ENCODE measurements at regions not wholly inside any gene's neighbourhood (a gene's known extent, or its start where the extent isn't known, plus 50 kb on each side); places are given as distances from the start of the nearest gene placed in this dataset.

GRCh38 chr1:147811273-147811672 lies 50.9 kb upstream of the GJA5 start:
- no peak for DNase-seq (ENCODE audit: low read depth, low spot score)

GRCh38 chr1:147811751-147812150 lies 51.3 kb upstream of the GJA5 start:
- DNase-seq (ENCODE audit: low read depth, low spot score) = no peak

- DNase-seq (ENCODE audit: low read depth, low spot score) = no peak
These were observed 52.4 kb upstream of the GJA5 start for GRCh38 chr1:147812799-147813198.

DNA sequence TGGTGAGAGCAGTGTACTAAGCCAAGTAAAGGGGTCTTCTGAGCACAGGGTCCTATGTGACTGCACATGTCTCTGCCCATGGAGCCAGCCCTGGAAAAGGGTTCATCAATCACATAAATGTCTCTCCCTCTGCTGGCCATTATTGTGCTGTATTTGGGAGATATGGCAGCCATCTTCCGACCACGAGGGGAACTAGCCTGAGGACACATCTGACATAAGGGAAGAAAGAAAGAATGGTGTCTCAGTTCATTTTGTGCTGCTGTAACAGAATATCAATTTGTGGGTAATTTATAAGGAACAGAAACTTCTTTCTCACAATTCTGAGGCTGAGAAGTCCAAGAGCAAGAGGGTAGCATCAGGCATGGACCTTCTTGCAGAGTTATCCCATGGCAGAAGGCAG lies 55.1 kb upstream of the GJA5 start:
- DNase-seq (ENCODE audit: low read depth, low spot score) = no peak

- DNase-seq (ENCODE audit: low read depth, low spot score) = no peak
These were observed 60.4 kb upstream of the GJA5 start for GRCh38 chr1:147820761-147821297.

DNA sequence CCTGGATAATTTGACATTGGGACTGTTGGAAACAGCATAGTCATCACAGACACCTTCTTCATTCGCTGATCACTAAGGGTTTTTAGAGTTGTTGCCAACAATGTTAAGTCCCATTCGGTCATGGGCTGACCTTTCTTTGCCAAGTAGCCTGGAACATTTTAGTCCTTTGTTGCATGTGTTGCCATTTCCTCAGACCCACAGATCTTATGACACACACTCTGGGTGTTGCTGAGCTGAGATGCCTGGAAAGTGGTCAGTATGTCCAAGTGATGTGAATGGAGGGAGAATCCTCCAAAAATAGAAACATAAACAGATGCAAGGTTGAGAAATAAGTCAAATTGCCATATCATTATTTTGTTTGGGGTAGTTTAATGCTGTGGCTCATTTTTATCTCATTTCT lies 61.5 kb upstream of the GJA5 start:
- peak; percentile 17 for DNase-seq (ENCODE audit: low read depth, low spot score)

GRCh38 chr1:147822292-147822691 lies 61.9 kb upstream of the GJA5 start:
- DNase-seq (ENCODE audit: low read depth, low spot score) = peak; percentile 19

DNA sequence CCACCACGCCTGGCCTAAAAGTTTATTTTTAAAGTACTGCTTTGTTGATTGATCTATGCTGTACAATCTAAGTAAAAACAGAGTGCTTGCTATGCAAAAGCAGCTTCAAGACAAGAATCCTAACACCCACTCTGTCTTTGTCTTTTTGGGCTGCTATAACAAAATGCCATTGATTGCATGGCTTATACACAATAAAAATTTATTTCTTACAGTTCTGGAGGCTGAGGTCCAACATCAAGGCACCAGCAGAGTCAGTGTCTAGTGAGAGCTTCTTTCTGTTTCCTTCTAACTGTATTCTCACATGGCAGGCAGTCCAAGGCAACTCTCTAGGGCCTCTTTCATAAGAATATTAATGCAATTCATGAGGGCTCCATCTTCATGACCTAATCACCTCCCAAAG lies 63.6 kb upstream of the GJA5 start:
- no peak for DNase-seq (ENCODE audit: low read depth, low spot score)

- DNase-seq (ENCODE audit: low read depth, low spot score) = no peak
These were observed 64.4 kb upstream of the GJA5 start for GRCh38 chr1:147824798-147825197.

GRCh38 chr1:147825586-147825985 lies 65.2 kb upstream of the GJA5 start:
- DNase-seq (ENCODE audit: low read depth, low spot score) = no peak

- no peak for DNase-seq (ENCODE audit: low read depth, low spot score)
These were observed 65.9 kb upstream of the GJA5 start for GRCh38 chr1:147826259-147826658.

DNA sequence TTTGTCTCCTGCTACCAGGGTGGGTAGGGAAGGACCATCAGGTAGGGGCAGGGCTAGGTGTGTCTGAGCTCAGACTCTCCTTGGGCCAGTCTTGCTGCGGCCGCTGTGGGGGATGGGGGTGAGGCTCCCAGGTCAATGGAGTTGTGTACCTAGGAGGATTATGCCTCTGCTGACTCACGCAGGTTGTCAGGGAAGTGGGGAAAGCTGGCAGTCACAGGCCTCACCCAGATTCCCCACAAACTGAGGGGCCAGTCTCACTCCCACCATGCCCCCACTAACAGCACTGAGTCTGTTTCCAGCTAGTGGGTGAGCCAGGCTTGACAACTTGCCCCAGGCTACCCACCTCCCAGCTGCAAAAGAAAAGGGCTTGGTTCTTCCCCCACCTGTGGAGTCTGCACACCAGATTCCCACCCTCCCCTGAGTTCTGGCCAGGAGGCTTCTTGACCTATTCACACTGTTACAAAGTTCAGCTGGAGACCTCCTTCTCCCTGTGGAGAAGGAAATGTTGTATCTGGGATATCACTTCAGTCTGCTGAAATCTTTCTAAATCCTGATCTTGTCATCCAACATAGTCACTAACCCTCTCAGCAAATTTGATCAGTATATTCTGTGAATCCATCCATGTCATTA lies 69.2 kb upstream of the GJA8 start:
- DNase-seq (ENCODE audit: low read depth, low spot score) = no peak

GRCh38 chr1:147834181-147834580 lies 68.4 kb upstream of the GJA8 start:
- DNase-seq (ENCODE audit: low read depth, low spot score) = no peak

DNA sequence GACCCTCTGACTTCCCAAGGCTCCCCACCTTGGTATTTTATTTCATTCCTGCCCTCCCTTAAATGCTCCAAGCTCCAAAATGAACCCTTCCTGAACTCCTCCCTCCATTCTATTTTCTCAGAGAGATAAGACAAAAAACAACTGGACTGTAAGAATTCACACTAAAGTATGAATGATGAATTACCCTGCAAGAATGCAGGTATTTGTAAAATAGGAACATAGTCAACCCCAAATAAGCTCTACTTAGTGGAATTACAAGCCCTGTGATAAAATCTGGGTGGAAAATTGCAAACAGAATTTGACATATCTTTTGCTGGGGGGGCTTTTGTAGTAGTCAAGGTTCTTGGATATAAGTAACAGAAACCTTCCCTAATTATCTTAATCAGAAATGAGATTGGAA lies 67.8 kb upstream of the GJA8 start:
- no peak for DNase-seq (ENCODE audit: low read depth, low spot score)

GRCh38 chr1:147837129-147837963 lies 65.2 kb upstream of the GJA8 start:
- DNase-seq (ENCODE audit: low read depth, low spot score) = no peak

DNA sequence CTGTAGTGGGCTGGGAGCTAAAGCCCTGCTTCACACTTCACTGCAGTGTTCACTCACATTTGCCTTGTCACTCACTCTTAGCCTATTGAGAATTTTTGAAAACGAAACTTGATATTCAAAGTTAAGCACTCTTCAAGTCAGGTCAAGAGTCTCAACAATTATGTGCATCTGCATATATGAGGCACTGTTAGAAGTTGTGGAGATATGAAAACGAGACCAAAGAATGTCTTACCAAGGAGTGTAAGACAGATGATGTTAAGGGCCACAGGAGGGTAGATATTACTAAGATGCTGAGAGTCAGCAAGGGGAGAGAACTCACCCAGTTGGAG lies 64.7 kb upstream of the GJA8 start:
- DNase-seq (ENCODE audit: low read depth, low spot score) = no peak

DNA sequence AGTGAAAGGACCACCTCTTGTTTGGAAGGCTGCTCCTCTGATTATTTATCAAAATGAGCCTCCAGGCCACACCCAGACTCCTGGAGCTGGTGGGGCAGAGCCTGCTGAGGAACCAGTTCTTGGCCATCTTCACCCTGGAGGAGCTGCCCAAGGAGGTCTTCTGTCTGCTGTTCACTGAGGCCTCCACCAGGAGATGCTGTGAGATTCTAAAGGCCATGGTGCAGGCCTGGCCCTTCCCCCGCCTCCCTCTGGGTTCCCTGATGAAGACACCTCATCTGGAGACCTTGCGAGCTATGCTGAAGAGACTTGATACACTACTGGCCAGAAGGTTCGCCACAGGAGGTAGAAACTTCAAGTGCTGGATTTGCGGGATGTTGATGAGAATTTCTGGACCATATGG lies 61.7 kb upstream of the GJA8 start:
- no peak for DNase-seq (ENCODE audit: low read depth, low spot score)

DNA sequence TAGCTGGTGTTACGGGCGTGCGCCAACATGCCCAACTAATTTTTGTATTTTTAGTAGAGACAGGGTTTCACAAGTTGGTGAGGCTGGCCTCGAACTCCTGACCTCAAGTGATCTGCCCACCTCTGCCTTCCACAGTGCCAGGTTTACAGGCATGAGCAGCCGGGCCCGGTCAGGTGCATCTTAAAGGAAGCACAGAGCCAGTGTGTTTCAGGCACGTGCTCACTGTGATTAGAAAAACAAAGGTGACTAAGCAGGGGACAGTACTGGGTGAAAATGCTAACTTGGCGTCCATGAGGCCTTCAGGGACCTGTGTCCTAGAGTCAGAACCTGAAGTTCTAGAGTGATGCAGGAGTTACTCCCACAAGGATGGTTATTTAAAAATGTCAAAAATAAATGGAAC lies 60.0 kb upstream of the GJA8 start:
- DNase-seq (ENCODE audit: low read depth, low spot score) = no peak

- no peak for DNase-seq (ENCODE audit: low read depth, low spot score)
These were observed 59.1 kb upstream of the GJA8 start for GRCh38 chr1:147843486-147843885.

GRCh38 chr1:147847831-147848230 lies 54.8 kb upstream of the GJA8 start:
- no peak for DNase-seq (ENCODE audit: low read depth, low spot score)

GRCh38 chr1:147849098-147849895 lies 53.3 kb upstream of the GJA8 start:
- peak; percentile 17 for DNase-seq (ENCODE audit: low read depth, low spot score)

DNA sequence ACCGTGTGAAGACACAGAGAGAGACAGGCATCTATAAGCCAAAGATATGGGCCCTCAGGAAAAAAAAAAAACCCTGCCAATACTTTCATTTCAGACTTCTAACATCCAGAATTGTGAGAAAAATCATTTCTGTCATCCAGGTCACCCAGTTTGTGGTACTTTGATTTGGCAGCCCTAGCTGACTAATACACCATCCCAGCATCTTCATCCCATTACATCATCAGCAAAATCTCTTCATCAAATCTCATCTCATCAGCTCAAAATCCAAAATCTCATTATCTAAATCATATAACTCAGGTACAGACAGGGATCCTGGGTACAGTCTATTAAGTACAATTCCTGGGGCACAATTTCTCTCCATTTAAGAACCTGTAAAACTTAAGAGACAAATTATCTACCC lies 51.9 kb upstream of the GJA8 start:
- no peak for DNase-seq (ENCODE audit: low read depth, low spot score)
